ENCODE measurements at regions not wholly inside any gene's neighbourhood (a gene's known extent, or its start where the extent isn't known, plus 50 kb on each side); places are given as distances from the start of the nearest gene placed in this dataset.

DNA sequence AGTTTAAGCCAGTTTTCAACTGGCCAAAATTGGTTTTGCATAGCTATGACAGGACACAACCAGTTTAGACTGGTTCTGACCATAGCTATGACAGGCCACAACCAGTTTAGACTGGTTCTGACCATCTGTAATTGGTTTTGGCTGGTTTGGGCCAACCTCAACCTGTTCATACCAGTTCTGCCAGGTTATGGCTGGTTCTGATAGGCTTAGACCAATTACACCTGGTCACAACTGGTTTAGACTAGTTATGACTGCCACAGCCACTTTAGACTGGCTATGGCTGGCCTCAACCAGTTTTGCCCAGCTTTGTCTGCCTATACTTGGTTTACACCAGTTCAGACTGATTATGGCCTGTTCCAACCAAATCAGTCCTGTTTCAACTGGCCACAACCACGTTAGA lies 353.2 kb upstream of the CAMK1G start:
- TF ChIP-seq, protein P1, sequence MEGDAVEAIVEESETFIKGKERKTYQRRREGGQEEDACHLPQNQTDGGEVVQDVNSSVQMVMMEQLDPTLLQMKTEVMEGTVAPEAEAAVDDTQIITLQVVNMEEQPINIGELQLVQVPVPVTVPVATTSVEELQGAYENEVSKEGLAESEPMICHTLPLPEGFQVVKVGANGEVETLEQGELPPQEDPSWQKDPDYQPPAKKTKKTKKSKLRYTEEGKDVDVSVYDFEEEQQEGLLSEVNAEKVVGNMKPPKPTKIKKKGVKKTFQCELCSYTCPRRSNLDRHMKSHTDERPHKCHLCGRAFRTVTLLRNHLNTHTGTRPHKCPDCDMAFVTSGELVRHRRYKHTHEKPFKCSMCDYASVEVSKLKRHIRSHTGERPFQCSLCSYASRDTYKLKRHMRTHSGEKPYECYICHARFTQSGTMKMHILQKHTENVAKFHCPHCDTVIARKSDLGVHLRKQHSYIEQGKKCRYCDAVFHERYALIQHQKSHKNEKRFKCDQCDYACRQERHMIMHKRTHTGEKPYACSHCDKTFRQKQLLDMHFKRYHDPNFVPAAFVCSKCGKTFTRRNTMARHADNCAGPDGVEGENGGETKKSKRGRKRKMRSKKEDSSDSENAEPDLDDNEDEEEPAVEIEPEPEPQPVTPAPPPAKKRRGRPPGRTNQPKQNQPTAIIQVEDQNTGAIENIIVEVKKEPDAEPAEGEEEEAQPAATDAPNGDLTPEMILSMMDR (conservative IDR thresholded peaks at IDR 0.05; ENCODE audit: low read length) = no peak
- TF ChIP-seq EZH2phosphoT487 (IDR thresholded peaks at IDR 0.05; ENCODE audit: borderline replicate concordance, low read depth, low read length) = no peak
